OCI-LY3 (cell line): ENCODE measurements at regions not wholly inside any gene's neighbourhood (a gene's known extent, or its start where the extent isn't known, plus 50 kb on each side); places are given as distances from the start of the nearest gene placed in this dataset.

Experiments used
- EZH2phosphoT487 ChIP-seq: fragments of 200-600 bp; shearing (Covaris generic); IDR thresholded peaks from 2 replicates; pipeline ENCODE4 v1.6.1; 2018; ENCODE audit warnings: antibody characterized with exemption, mixed run types, low read depth
- TF ChIP-seq, protein P1 (sequence below): fragments of 200-600, 300-600 bp; sonication (generic); IDR thresholded peaks from 2 replicates; pipeline ENCODE4 v1.5.1; 2014; ENCODE audit warnings: antibody characterized with exemption, low read length, low read depth

DNA sequence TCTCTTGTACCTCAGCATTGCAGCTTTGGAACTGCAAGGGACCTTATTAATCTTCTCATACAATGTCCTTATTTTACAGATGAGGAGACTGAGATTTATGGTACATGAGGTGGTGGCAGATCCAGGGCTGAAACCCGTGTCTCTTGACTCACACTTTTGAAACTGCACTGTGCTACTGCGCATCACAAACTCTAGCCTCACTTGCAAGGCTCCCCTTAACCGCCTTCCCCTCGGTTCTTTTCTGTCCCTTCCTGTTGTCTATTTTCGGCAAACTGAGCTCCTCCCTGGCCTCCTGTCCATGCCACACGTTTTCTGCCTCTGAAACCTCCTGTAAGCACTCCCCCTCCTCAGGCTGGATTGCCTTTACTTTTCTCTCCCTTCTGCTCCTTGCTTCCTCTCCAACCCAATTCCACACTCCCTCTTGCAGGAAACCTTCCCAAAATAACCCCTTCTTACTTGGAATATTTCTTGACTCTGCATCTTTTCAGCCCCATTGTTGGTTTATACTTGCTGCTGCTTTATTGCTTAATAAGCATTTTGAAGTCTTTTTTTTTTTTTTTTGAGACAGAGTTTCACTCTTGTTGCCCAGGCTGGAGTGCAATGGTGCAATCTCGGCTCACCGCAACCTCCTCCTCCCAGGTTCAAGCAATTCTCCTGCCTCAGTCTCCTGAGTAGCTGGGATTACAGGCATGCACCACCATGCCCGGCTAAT lies 72.4 kb upstream of the CISTR start:
- TF ChIP-seq, protein P1, sequence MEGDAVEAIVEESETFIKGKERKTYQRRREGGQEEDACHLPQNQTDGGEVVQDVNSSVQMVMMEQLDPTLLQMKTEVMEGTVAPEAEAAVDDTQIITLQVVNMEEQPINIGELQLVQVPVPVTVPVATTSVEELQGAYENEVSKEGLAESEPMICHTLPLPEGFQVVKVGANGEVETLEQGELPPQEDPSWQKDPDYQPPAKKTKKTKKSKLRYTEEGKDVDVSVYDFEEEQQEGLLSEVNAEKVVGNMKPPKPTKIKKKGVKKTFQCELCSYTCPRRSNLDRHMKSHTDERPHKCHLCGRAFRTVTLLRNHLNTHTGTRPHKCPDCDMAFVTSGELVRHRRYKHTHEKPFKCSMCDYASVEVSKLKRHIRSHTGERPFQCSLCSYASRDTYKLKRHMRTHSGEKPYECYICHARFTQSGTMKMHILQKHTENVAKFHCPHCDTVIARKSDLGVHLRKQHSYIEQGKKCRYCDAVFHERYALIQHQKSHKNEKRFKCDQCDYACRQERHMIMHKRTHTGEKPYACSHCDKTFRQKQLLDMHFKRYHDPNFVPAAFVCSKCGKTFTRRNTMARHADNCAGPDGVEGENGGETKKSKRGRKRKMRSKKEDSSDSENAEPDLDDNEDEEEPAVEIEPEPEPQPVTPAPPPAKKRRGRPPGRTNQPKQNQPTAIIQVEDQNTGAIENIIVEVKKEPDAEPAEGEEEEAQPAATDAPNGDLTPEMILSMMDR: no peak
- no peak for TF ChIP-seq EZH2phosphoT487
